B cell (primary cell): ENCODE measurements at regions not wholly inside any gene's neighbourhood (a gene's known extent, or its start where the extent isn't known, plus 50 kb on each side); places are given as distances from the start of the nearest gene placed in this dataset.

Experiments
- ATAC-seq: fragments of 200-7000 bp; cut with Tn5 transposase; one replicate; pipeline ENCODE4 v1.10.0; 2021; ENCODE audit warnings: low read depth, mild to moderate bottlenecking, moderate number of reproducible peaks, moderate library complexity
- CTCF ChIA-PET: fragments of 350-600 bp; sonication (Branson Sonifier 250); formaldehyde crosslinking; loops from one replicate; lab custom pipeline; 2021; ENCODE audit warnings: antibody characterized with exemption, inconsistent platforms; lab: Charles Lee
- POLR2A ChIA-PET: fragments of 350-600 bp; sonication (Branson Sonifier 250); formaldehyde crosslinking; loops from one replicate; lab custom pipeline; 2021; ENCODE audit warnings: antibody characterized with exemption; lab: Charles Lee
- DNase-seq: peaks from one replicate; pipeline ENCODE4 v3.0.0; 2013
- H2AFZ ChIP-seq: 2 replicates; pipeline ENCODE4 v1.6.1; 2012; ENCODE audit warnings: mild to moderate bottlenecking, low read depth, low read length; ENCODE audit not compliant: insufficient read depth, poor library complexity, severe bottlenecking
- H3K27ac ChIP-seq, 2 donors: 1 replicate in 1 of 2; 2 replicates in 1 of 2; pipeline ENCODE4 v1.5.1; 2012 to 2013; ENCODE audit warnings: low read length in 2 of 2, mild to moderate bottlenecking in 2 of 2, moderate library complexity in 1 of 2
- H3K27me3 ChIP-seq, 4 experiments: fragments of 200-600 bp in 1 of 4; sonication (generic) in 1 of 4; replicated peaks in 1 of 4; 1 replicate in 2 of 4; 2 replicates in 2 of 4; pipeline versions ENCODE4 v1.6.1 to v1.7.0; 2013 to 2016; ENCODE audit warnings: low read length in 3 of 4, mild to moderate bottlenecking in 2 of 4, mixed read lengths in 1 of 4, moderate library complexity in 1 of 4; ENCODE audit not compliant: insufficient read depth in 4 of 4, control insufficient read depth in 3 of 4; ENCODE audit errors: control extremely low read depth in 1 of 4
- H3K36me3 ChIP-seq, 2 experiments: replicated peaks in 1 of 2; 1 replicate in 1 of 2; 2 replicates in 1 of 2; pipeline versions ENCODE4 v1.6.1 to v1.7.1; 2013; ENCODE audit warnings: low read length in 1 of 2; ENCODE audit not compliant: insufficient read depth in 2 of 2, control insufficient read depth in 1 of 2; ENCODE audit errors: control extremely low read depth in 1 of 2, extremely low read depth in 1 of 2
- H3K4me1 ChIP-seq, 2 donors: fragments of 200-600 bp in 1 of 2; sonication (generic) in 1 of 2; 1 replicate in 1 of 2; 2 replicates in 1 of 2; pipeline versions ENCODE4 v1.5.1 to v1.6.1; 2013 to 2017; ENCODE audit warnings: low read length in 2 of 2; ENCODE audit not compliant: control insufficient read depth in 2 of 2, insufficient read depth in 2 of 2
- H3K4me2 ChIP-seq: replicated peaks from 2 replicates; pipeline ENCODE3; 2012; ENCODE audit warnings: mild to moderate bottlenecking, low read depth, low read length; ENCODE audit not compliant: poor library complexity, severe bottlenecking
- H3K4me3 ChIP-seq, 5 experiments: fragments of 200-600 bp in 1 of 5; sonication (generic) in 1 of 5; 1 replicate in 3 of 5; 2 replicates in 2 of 5; pipeline versions ENCODE4 v1.5.1 to v1.7.0; 2011 to 2016; ENCODE audit warnings: low read length in 4 of 5, mild to moderate bottlenecking in 4 of 5, low read depth in 2 of 5, control low read depth in 1 of 5, moderate library complexity in 1 of 5; ENCODE audit not compliant: insufficient read depth in 1 of 5; ENCODE audit errors: control extremely low read depth in 1 of 5, extremely low read depth in 1 of 5
- H3K79me2 ChIP-seq: fragments of 200-600 bp; sonication (generic); one replicate; pipeline ENCODE4 v1.6.0; 2016; ENCODE audit warnings: low read length; ENCODE audit not compliant: control insufficient read depth, insufficient read depth
- H3K9ac ChIP-seq: fragments of 200-600 bp; sonication (generic); 2 replicates; pipeline ENCODE4 v1.6.1; 2017; ENCODE audit warnings: mild to moderate bottlenecking, low read length, moderate library complexity
- H3K9me3 ChIP-seq, 3 donors: one replicate each; pipeline versions ENCODE4 v1.6.1 to v1.7.1; 2013; ENCODE audit warnings: low read length in 2 of 3; ENCODE audit not compliant: control insufficient read depth in 2 of 3, insufficient read depth in 1 of 3; ENCODE audit errors: control extremely low read depth in 1 of 3
- H4K20me1 ChIP-seq: 2 replicates; pipeline ENCODE4 v1.6.0; 2012; ENCODE audit warnings: mild to moderate bottlenecking, low read length; ENCODE audit not compliant: insufficient read depth, control insufficient read depth, poor library complexity, severe bottlenecking
- H3K27ac Mint-ChIP-seq: one replicate; pipeline ENCODE4 v1.8.0; 2021; ENCODE audit warnings: mixed read lengths
- H3K27me3 Mint-ChIP-seq: one replicate; pipeline ENCODE4 v1.8.0; 2021; ENCODE audit warnings: mixed read lengths
- H3K4me1 Mint-ChIP-seq: one replicate; pipeline ENCODE4 v1.8.0; 2021; ENCODE audit warnings: mixed read lengths
- H3K4me3 Mint-ChIP-seq: one replicate; pipeline ENCODE4 v1.8.0; 2021; ENCODE audit warnings: mixed read lengths
- H3K9me3 Mint-ChIP-seq: one replicate; pipeline ENCODE4 v1.8.0; 2022; ENCODE audit warnings: mixed read lengths; ENCODE audit not compliant: insufficient read depth
- CTCF ChIP-seq: fragments of 200-600 bp; IDR thresholded peaks from one replicate; pipeline ENCODE4 v1.8.0; 2022; ENCODE audit warnings: antibody characterized with exemption, mild to moderate bottlenecking
- EZH2 ChIP-seq: IDR thresholded peaks from 2 replicates; pipeline ENCODE4 v1.6.1; 2012; ENCODE audit warnings: borderline replicate concordance, low read depth, mild to moderate bottlenecking, moderate library complexity, low read length; ENCODE audit not compliant: insufficient read depth, poor library complexity, severe bottlenecking
- WGBS: methylation state at CpG from one replicate; pipeline ENCODE4 v1.1.5; 2013; ENCODE audit warnings: missing lambda C conversion rate; ENCODE audit not compliant: insufficient coverage; 5-methylcytosine and 5-hydroxymethylcytosine counted together
- intact Hi-C: fragments of 100-400 bp; cut with micrococcal nuclease; formaldehyde crosslinking; loops from one replicate; pipeline ENCODE4 v1.10.0; 2022

- H2AFZ ChIP-seq = no peak overlapping the region
- H3K9ac ChIP-seq = no peak overlapping the region
- ATAC-seq (no peak), DNase-seq (no peak)
- H3K27ac ChIP-seq = no peak overlapping the region
- Mint-ChIP-seq H3K27me3 (peaks cover 14% of the 10 kb centered on the region), H3K4me1 (peaks cover 3% of the 10 kb centered on the region), H3K9me3 (no peaks in the 10 kb centered on the region), H3K4me3 (no peak overlapping the region), H3K27ac (no peak overlapping the region)
- H3K79me2 ChIP-seq = no peaks in the 10 kb centered on the region
- no peaks in the 10 kb centered on the region for H4K20me1 ChIP-seq
- peaks cover 0 to 8% of the 10 kb centered on the region in 2 donors for H3K4me1 ChIP-seq
- ChIA-PET CTCF (no interaction called here), POLR2A (no interaction called here)
- intact Hi-C loops = no loop called here
- peaks cover 0 to 3% (median 0%) of the 10 kb centered on the region in 3 donors for H3K9me3 ChIP-seq
- H3K4me3 ChIP-seq = no peak overlapping the region
- TF ChIP-seq CTCF (no peak), EZH2 (no peak)
- H3K36me3 ChIP-seq = no peaks in the 10 kb centered on the region
- H3K4me2 ChIP-seq = no peak overlapping the region
- 96% methylated on average over 10 of the region's 11 CpGs for WGBS
- H3K27me3 ChIP-seq = peaks cover 0 to 8% (median 3%) of the 10 kb centered on the region in 4 experiments
Observed at GRCh38 chr21:36538761-36539160, 58.8 kb upstream of the CLDN14 start.

- peaks cover 15% of the 10 kb centered on the region for H3K27me3 Mint-ChIP-seq
- peaks cover 0 to 8% of the 10 kb centered on the region in 2 donors for H3K4me1 ChIP-seq
- no peak overlapping the region for H3K4me2 ChIP-seq
- no peak overlapping the region for H3K9ac ChIP-seq
- H3K79me2 ChIP-seq = no peaks in the 10 kb centered on the region
- no peak overlapping the region for H3K4me3 Mint-ChIP-seq
- 100% methylated on average over 5 of the region's 6 CpGs for WGBS
- H3K27ac Mint-ChIP-seq = no peak overlapping the region
- DNase-seq (no peak), ATAC-seq (no peak)
- CTCF ChIA-PET = no interaction called here
- POLR2A ChIA-PET = no interaction called here
- TF ChIP-seq EZH2 (no peak), CTCF (no peak)
- no peak overlapping the region for H3K27ac ChIP-seq
- H3K36me3 ChIP-seq = no peaks in the 10 kb centered on the region
- H3K9me3 Mint-ChIP-seq = no peaks in the 10 kb centered on the region
- peaks cover 3% of the 10 kb centered on the region for H3K4me1 Mint-ChIP-seq
- no peaks in the 10 kb centered on the region for H4K20me1 ChIP-seq
- intact Hi-C loops = no loop called here
- H2AFZ ChIP-seq = no peak overlapping the region
- H3K27me3 ChIP-seq = peaks cover 0 to 8% (median 3%) of the 10 kb centered on the region in 4 experiments
- peaks cover 0 to 3% (median 0%) of the 10 kb centered on the region in 3 donors for H3K9me3 ChIP-seq
- H3K4me3 ChIP-seq = no peak overlapping the region
Observed at GRCh38 chr21:36539434-36540150, 59.7 kb upstream of the CLDN14 start.
